ENCODE measurements at regions not wholly inside any gene's neighbourhood (a gene's known extent, or its start where the extent isn't known, plus 50 kb on each side); places are given as distances from the start of the nearest gene placed in this dataset.

GRCh38 chrX:2596045-2596444 lies 95.0 kb upstream of the CD99 start:
- TF ChIP-seq ZFX (IDR thresholded peaks at IDR 0.05; ENCODE audit: borderline replicate concordance): no peak
- no peak for TF ChIP-seq CTCF (IDR thresholded peaks at IDR 0.05)
- no peak overlapping the region for H3K27ac ChIP-seq

GRCh38 chrX:2595258-2595657 lies 94.5 kb upstream of the DHRSX start:
- TF ChIP-seq ZFX (IDR thresholded peaks at IDR 0.05; ENCODE audit: borderline replicate concordance) (no peak), CTCF (IDR thresholded peaks at IDR 0.05) (no peak)
- H3K27ac ChIP-seq: no peak overlapping the region

- H3K27ac ChIP-seq: no peak overlapping the region
- no peak for TF ChIP-seq CTCF (IDR thresholded peaks at IDR 0.05)
- no peak for TF ChIP-seq ZFX (IDR thresholded peaks at IDR 0.05; ENCODE audit: borderline replicate concordance)
Measured at GRCh38 chrX:2594491-2594890, 93.7 kb upstream of the DHRSX start.

- no peak overlapping the region for H3K27ac ChIP-seq
- TF ChIP-seq ZFX (IDR thresholded peaks at IDR 0.05; ENCODE audit: borderline replicate concordance) (no peak), CTCF (IDR thresholded peaks at IDR 0.05) (no peak)
Measured at GRCh38 chrX:2592279-2592678, 91.5 kb upstream of the DHRSX start.

GRCh38 chrX:2589186-2590020 lies 88.6 kb upstream of the DHRSX start:
- no peak for TF ChIP-seq CTCF (IDR thresholded peaks at IDR 0.05)
- TF ChIP-seq ZFX (IDR thresholded peaks at IDR 0.05; ENCODE audit: borderline replicate concordance): no peak
- no peak overlapping the region for H3K27ac ChIP-seq

GRCh38 chrX:2588049-2588448 lies 87.3 kb upstream of the DHRSX start:
- no peak overlapping the region for H3K27ac ChIP-seq
- no peak for TF ChIP-seq ZFX (IDR thresholded peaks at IDR 0.05; ENCODE audit: borderline replicate concordance)
- TF ChIP-seq CTCF (IDR thresholded peaks at IDR 0.05): no peak

- no peak overlapping the region for H3K27ac ChIP-seq
Measured at GRCh38 chrX:2587146-2587545, 86.4 kb upstream of the DHRSX start.

More at GRCh38 chrX:2587146-2587545, 86.4 kb upstream of the DHRSX start:
- TF ChIP-seq CTCF (IDR thresholded peaks at IDR 0.05) (no peak), ZFX (IDR thresholded peaks at IDR 0.05; ENCODE audit: borderline replicate concordance) (no peak)
